ENCODE measurements at regions not wholly inside any gene's neighbourhood (a gene's known extent, or its start where the extent isn't known, plus 50 kb on each side); places are given as distances from the start of the nearest gene placed in this dataset.
"Not testable (repeated sequence)": the region's sequence is repeated elsewhere in the genome, so short reads cannot be mapped to it uniquely, and the experiment has no call there.

GRCh38 chr4:38468339-38468866, 195.6 kb upstream of the KLF3 start:
- Mint-ChIP-seq H3K4me3 (no peak overlapping the region), H3K36me3 (ENCODE audit: low read depth) (no peaks in the 10 kb centered on the region), H3K9me3 (peaks cover 12% of the 10 kb centered on the region), H3K4me1 (no peaks in the 10 kb centered on the region), H3K27me3 (ENCODE audit: low read depth) (no peaks in the 10 kb centered on the region), H3K27ac (no peak overlapping the region)
- TF ChIP-seq, protein P1, sequence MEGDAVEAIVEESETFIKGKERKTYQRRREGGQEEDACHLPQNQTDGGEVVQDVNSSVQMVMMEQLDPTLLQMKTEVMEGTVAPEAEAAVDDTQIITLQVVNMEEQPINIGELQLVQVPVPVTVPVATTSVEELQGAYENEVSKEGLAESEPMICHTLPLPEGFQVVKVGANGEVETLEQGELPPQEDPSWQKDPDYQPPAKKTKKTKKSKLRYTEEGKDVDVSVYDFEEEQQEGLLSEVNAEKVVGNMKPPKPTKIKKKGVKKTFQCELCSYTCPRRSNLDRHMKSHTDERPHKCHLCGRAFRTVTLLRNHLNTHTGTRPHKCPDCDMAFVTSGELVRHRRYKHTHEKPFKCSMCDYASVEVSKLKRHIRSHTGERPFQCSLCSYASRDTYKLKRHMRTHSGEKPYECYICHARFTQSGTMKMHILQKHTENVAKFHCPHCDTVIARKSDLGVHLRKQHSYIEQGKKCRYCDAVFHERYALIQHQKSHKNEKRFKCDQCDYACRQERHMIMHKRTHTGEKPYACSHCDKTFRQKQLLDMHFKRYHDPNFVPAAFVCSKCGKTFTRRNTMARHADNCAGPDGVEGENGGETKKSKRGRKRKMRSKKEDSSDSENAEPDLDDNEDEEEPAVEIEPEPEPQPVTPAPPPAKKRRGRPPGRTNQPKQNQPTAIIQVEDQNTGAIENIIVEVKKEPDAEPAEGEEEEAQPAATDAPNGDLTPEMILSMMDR (IDR thresholded peaks at IDR 0.05; ENCODE audit: unreplicated experiment in 3 of 3) = no peak

DNA sequence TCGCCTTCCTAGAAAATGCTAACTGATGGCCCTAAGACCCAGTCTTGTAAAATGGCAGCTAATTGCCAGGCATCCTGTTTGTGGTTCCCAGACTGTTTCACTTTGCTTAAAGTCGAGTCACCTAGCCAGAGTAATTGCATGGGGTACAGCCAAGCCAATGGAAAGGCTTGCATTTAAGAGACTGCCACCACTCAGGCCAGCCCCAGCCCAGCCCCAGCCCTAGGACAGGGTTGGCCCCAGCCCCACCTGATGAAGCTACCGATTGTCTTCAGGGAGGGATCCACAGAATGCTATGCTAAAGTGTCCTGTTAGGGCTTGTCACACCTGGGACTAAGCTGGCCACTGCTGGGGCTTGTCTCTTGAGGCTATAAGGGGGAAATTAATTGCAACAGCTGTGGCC, 194.6 kb upstream of the KLF3 start:
- no peak overlapping the region for H3K4me3 Mint-ChIP-seq
- TF ChIP-seq, protein P1 (IDR thresholded peaks at IDR 0.05; ENCODE audit: unreplicated experiment in 3 of 3) = no peak
- H3K4me1 Mint-ChIP-seq = no peaks in the 10 kb centered on the region

GRCh38 chr4:38470735-38471262, 193.2 kb upstream of the KLF3 start:
- Mint-ChIP-seq H3K27me3 (ENCODE audit: low read depth) (no peaks in the 10 kb centered on the region), H3K4me3 (no peak overlapping the region), H3K27ac (no peak overlapping the region), H3K4me1 (no peaks in the 10 kb centered on the region), H3K36me3 (ENCODE audit: low read depth) (no peaks in the 10 kb centered on the region), H3K9me3 (peaks cover 13% of the 10 kb centered on the region)
- TF ChIP-seq, protein P1 (IDR thresholded peaks at IDR 0.05; ENCODE audit: unreplicated experiment in 3 of 3) = no peak

More for the DNA sequence above, 194.6 kb upstream of the KLF3 start:
- Mint-ChIP-seq H3K27me3 (ENCODE audit: low read depth) (no peaks in the 10 kb centered on the region), H3K36me3 (ENCODE audit: low read depth) (no peaks in the 10 kb centered on the region), H3K9me3 (peaks cover 12% of the 10 kb centered on the region), H3K27ac (no peak overlapping the region)

GRCh38 chr4:38482696-38483095, 181.3 kb upstream of the KLF3 start:
- no peaks in the 10 kb centered on the region for H3K4me1 Mint-ChIP-seq

DNA sequence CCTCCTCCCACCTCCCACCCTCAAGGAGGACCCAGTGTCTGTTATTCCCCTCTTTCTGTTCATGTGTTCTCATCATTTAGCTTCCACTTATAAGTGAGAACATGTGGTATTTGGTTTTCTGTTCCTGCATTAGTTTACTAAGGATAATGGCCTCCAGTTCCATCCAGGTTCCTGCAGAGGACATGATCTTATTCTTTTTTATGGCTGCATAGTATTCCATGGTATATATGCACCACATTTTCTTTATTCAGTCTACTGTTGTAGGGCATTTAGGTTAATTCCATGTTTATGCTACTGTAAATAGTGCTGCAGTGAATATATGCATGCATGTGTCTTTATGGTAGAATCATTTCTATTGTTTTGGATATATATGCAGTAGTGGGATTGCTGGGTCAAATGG, 180.4 kb upstream of the KLF3 start:
- H3K36me3 Mint-ChIP-seq (ENCODE audit: low read depth); H3K9me3 Mint-ChIP-seq: not testable (repeated sequence)

More at GRCh38 chr4:38482696-38483095, 181.3 kb upstream of the KLF3 start:
- Mint-ChIP-seq H3K27ac (no peak overlapping the region), H3K4me3 (no peak overlapping the region), H3K9me3 (peaks cover 5% of the 10 kb centered on the region), H3K27me3 (ENCODE audit: low read depth) (no peaks in the 10 kb centered on the region), H3K36me3 (ENCODE audit: low read depth) (no peaks in the 10 kb centered on the region)
- TF ChIP-seq, protein P1 (IDR thresholded peaks at IDR 0.05; ENCODE audit: unreplicated experiment in 3 of 3) = no peak

GRCh38 chr4:38489011-38489861, 174.8 kb upstream of the KLF3 start:
- Mint-ChIP-seq H3K27ac (peak overlapping the region; percentile 73 to 89 (median 82)), H3K4me3 (no peak overlapping the region), H3K27me3 (ENCODE audit: low read depth) (no peaks in the 10 kb centered on the region), H3K4me1 (peaks cover 19% of the 10 kb centered on the region), H3K36me3 (ENCODE audit: low read depth) (no peaks in the 10 kb centered on the region), H3K9me3 (no peaks in the 10 kb centered on the region)
- TF ChIP-seq, protein P1 (IDR thresholded peaks at IDR 0.05; ENCODE audit: unreplicated experiment in 3 of 3) = no peak

More for the DNA sequence above, 180.4 kb upstream of the KLF3 start:
- H3K4me3 Mint-ChIP-seq; H3K27me3 Mint-ChIP-seq (ENCODE audit: low read depth); H3K27ac Mint-ChIP-seq; H3K4me1 Mint-ChIP-seq: not testable (repeated sequence)

All from nephron (organoid).